Mesothelial cell of epicardium (in vitro differentiated cells): ENCODE measurements at regions not wholly inside any gene's neighbourhood (a gene's known extent, or its start where the extent isn't known, plus 50 kb on each side); places are given as distances from the start of the nearest gene placed in this dataset.
A peak's percentile ranks its signal among the peaks of the same experiment; 100 is the strongest.

ENCODE experiments used
- DNase-seq, 2 experiments: peaks; one replicate each; pipeline ENCODE4 v3.0.0; 2021; ENCODE audit warnings: low spot score in 2 of 2; ENCODE audit not compliant: unreplicated experiment in 2 of 2
- H3K27ac Mint-ChIP-seq: 2 replicates; pipeline ENCODE4 v1.8.0; 2021; ENCODE audit warnings: mixed read lengths
- H3K27me3 Mint-ChIP-seq: 2 replicates; pipeline ENCODE4 v1.8.0; 2021; ENCODE audit warnings: low read depth, mixed read lengths
- H3K36me3 Mint-ChIP-seq: 2 replicates; pipeline ENCODE4 v1.8.0; 2021; ENCODE audit warnings: mixed read lengths
- H3K4me1 Mint-ChIP-seq: 2 replicates; pipeline ENCODE4 v1.8.0; 2021; ENCODE audit warnings: mixed read lengths
- H3K4me3 Mint-ChIP-seq: 2 replicates; pipeline ENCODE4 v1.8.0; 2021; ENCODE audit warnings: mild to moderate bottlenecking, moderate library complexity, mixed read lengths
- H3K9me3 Mint-ChIP-seq: 2 replicates; pipeline ENCODE4 v1.8.0; 2021; ENCODE audit warnings: mixed read lengths
- CTCF ChIP-seq: fragments of 200-600 bp; sonication (generic); IDR thresholded peaks from one replicate; pipeline ENCODE4 v1.5.0; 2021; ENCODE audit warnings: antibody characterized with exemption; ENCODE audit not compliant: unreplicated experiment

DNA sequence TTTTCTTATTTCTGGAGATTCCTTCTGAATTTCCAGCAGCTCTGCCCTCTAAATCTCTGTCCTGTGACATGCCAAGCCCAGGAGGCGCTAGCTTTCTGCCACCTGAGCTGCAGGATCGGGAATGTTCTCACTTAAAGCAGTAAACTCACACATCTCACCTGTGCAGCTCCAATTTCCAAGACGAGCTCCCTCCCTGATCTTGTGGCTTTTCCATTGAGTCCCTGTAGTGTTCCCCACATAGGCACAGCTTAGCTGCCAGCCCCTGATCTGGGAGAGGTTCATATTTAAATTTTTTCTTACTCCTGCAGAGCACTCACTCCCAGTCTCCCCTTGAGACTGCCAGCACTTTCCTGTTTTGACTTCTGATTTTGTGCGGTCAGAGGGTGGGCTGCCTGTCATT is 479.3 kb downstream of the GLRX3 start:
- no peak overlapping the region for H3K4me3 Mint-ChIP-seq

DNA sequence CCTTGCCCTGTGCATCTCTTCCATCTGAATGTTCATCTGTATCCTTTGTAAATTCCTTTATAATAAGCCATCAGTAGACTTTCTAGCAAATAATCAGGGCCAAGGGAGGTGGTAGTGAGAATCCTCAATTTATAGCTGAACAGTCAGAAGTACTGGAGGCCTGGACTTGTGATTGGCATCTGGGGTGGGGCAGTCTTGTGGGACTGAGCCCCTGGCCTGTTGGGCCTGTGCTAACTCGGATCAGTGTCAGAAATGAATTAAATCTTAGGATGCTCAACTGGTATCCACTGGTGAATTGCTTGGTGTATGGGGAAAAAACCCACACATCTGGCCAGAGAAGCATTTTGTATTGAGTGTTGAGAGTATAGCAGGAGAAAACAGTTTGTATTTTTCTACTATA is 481.8 kb downstream of the GLRX3 start:
- H3K4me1 Mint-ChIP-seq, result peaks cover 42% of the 10 kb centered on the region
- H3K27me3 Mint-ChIP-seq, result peaks cover 6% of the 10 kb centered on the region
- no peak for TF ChIP-seq CTCF
- no peaks in the 10 kb centered on the region for H3K36me3 Mint-ChIP-seq
- H3K27ac Mint-ChIP-seq, result peak overlapping the region; percentile 59
- DNase-seq, result no peak
- H3K4me3 Mint-ChIP-seq, result no peak overlapping the region
- H3K9me3 Mint-ChIP-seq, result peaks cover 8% of the 10 kb centered on the region

More for the DNA sequence above, 479.3 kb downstream of the GLRX3 start:
- DNase-seq, result no peak
- H3K36me3 Mint-ChIP-seq, result no peaks in the 10 kb centered on the region
- H3K9me3 Mint-ChIP-seq, result peaks cover 20% of the 10 kb centered on the region
- no peak for TF ChIP-seq CTCF
- H3K27me3 Mint-ChIP-seq, result peaks cover 8% of the 10 kb centered on the region
- no peak overlapping the region for H3K27ac Mint-ChIP-seq
- peaks cover 32% of the 10 kb centered on the region for H3K4me1 Mint-ChIP-seq

GRCh38 chr10:130618647-130619046 is 482.5 kb downstream of the GLRX3 start:
- H3K4me1 Mint-ChIP-seq, result peaks cover 42% of the 10 kb centered on the region
- no peak overlapping the region for H3K27ac Mint-ChIP-seq
- peaks cover 1% of the 10 kb centered on the region for H3K9me3 Mint-ChIP-seq
- DNase-seq, result no peak
- H3K27me3 Mint-ChIP-seq, result peaks cover 6% of the 10 kb centered on the region
- no peaks in the 10 kb centered on the region for H3K36me3 Mint-ChIP-seq
- no peak overlapping the region for H3K4me3 Mint-ChIP-seq
- no peak for TF ChIP-seq CTCF

GRCh38 chr10:130621231-130621775 is 485.1 kb downstream of the GLRX3 start:
- Mint-ChIP-seq H3K9me3 (peaks cover 4% of the 10 kb centered on the region), H3K4me3 (no peak overlapping the region)

GRCh38 chr10:130623680-130624267 is 487.6 kb downstream of the GLRX3 start:
- Mint-ChIP-seq H3K9me3 (peaks cover 11% of the 10 kb centered on the region), H3K27ac (no peak overlapping the region), H3K27me3 (no peaks in the 10 kb centered on the region), H3K4me3 (no peak overlapping the region), H3K4me1 (peaks cover 17% of the 10 kb centered on the region), H3K36me3 (no peaks in the 10 kb centered on the region)
- DNase-seq, result no peak
- no peak for TF ChIP-seq CTCF

More at GRCh38 chr10:130621231-130621775, 485.1 kb downstream of the GLRX3 start:
- Mint-ChIP-seq H3K27me3 (peaks cover 6% of the 10 kb centered on the region), H3K4me1 (peaks cover 30% of the 10 kb centered on the region), H3K27ac (peak overlapping the region; percentile 5), H3K36me3 (no peaks in the 10 kb centered on the region)
- no peak for TF ChIP-seq CTCF
- no peak for DNase-seq
